SJCRH30 (cell line): ENCODE measurements at regions not wholly inside any gene's neighbourhood (a gene's known extent, or its start where the extent isn't known, plus 50 kb on each side); places are given as distances from the start of the nearest gene placed in this dataset.

ENCODE experiments used
- DNase-seq, 2 experiments: peaks; one replicate each; pipeline ENCODE4 v3.0.0-alpha.2; 2015 to 2020
- H3K27ac ChIP-seq: fragments of 250-450 bp; sonication (Bioruptor Pico); 2 replicates; pipeline ENCODE4 v1.5.1; 2020; ENCODE audit warnings: mild to moderate bottlenecking, moderate library complexity
- H3K27me3 ChIP-seq: fragments of 250-450 bp; sonication (Bioruptor Pico); 2 replicates; pipeline ENCODE4 v1.5.1; 2020; ENCODE audit warnings: mild to moderate bottlenecking, moderate library complexity
- H3K36me3 ChIP-seq: fragments of 250-450 bp; sonication (Bioruptor Pico); 2 replicates; pipeline ENCODE4 v1.5.1; 2020; ENCODE audit warnings: mild to moderate bottlenecking, moderate library complexity
- H3K4me1 ChIP-seq: fragments of 250-450 bp; sonication (Bioruptor Pico); 2 replicates; pipeline ENCODE4 v1.5.1; 2020; ENCODE audit warnings: mild to moderate bottlenecking, moderate library complexity
- H3K4me3 ChIP-seq: fragments of 250-450 bp; sonication (Bioruptor Pico); 2 replicates; pipeline ENCODE4 v1.5.1; 2020; ENCODE audit warnings: mild to moderate bottlenecking, moderate library complexity
- H3K9me3 ChIP-seq: fragments of 250-450 bp; sonication (Bioruptor Pico); replicated peaks from 2 replicates; pipeline ENCODE4 v1.5.1; 2020; ENCODE audit warnings: mild to moderate bottlenecking, moderate library complexity

DNA sequence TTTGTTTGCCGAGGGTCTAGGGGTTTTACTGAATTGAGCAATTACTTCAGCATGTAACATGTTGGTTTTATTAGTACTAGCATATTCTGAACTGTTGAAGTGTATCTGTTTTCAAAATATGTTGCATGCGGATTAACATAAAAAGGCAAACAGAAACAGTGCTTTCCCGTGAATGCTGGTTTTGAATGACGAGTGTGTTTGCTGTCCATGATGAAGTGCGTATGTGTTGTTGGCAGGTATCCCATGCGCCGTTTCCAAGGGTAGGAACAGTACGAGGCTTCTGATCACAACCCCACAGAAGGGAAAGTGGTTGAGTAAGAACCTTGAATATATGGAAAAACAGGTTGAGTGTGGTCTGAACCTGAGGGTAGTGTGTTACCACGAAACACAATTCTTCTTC, 232.9 kb downstream of the SAMD5 start:
- peaks cover 24% of the 10 kb centered on the region for H3K4me1 ChIP-seq
- no peak overlapping the region for H3K27ac ChIP-seq
- H3K36me3 ChIP-seq, result no peaks in the 10 kb centered on the region
- DNase-seq, result no peak
- H3K9me3 ChIP-seq, result no peaks in the 10 kb centered on the region
- H3K27me3 ChIP-seq, result no peaks in the 10 kb centered on the region
- no peak overlapping the region for H3K4me3 ChIP-seq

DNA sequence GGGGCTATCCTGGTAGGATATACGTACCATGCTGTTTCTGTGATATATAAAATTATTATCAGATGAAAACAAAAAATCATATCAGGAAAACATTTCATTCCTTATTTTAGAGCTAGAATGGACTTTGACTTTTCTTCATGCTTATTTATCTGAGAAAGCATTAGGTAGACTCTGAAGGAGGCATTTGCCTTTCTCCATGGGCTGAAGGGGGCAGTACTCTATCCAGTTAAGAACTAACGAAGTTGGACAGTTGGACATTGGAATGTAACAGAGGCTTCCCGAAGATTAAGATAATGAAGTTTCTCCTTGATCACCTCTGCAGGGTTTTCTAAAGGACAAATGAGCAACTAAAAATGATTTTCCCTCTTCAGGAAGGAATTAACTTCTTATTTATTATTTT, 233.9 kb downstream of the SAMD5 start:
- Histone ChIP-seq H3K4me3 (no peak overlapping the region), H3K27me3 (no peaks in the 10 kb centered on the region), H3K9me3 (no peaks in the 10 kb centered on the region), H3K27ac (no peak overlapping the region), H3K36me3 (no peaks in the 10 kb centered on the region), H3K4me1 (peaks cover 24% of the 10 kb centered on the region)
- no peak for DNase-seq

DNA sequence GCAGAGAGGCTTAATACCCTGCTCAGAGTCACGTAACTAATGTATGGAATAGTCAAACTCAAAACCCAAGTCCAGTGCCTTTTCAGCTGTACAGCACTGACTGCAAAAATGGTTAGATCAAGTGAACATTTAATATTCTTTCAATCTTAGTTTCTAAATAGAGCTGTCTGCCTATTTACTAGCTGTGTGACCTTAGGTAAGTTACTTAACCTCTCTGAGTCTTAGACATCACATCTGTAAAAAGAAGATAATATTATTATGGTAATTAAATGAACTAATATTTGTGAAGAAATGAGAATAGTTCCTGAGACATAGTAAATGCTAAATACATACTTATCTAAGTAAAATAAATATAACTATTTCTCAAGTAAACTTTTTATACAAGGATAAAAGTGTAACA, 235.5 kb downstream of the SAMD5 start:
- no peaks in the 10 kb centered on the region for H3K27me3 ChIP-seq
- no peak overlapping the region for H3K4me3 ChIP-seq
- DNase-seq, result no peak
- no peak overlapping the region for H3K27ac ChIP-seq
- H3K36me3 ChIP-seq, result no peaks in the 10 kb centered on the region
- H3K9me3 ChIP-seq, result no peaks in the 10 kb centered on the region
- H3K4me1 ChIP-seq, result peaks cover 18% of the 10 kb centered on the region

DNA sequence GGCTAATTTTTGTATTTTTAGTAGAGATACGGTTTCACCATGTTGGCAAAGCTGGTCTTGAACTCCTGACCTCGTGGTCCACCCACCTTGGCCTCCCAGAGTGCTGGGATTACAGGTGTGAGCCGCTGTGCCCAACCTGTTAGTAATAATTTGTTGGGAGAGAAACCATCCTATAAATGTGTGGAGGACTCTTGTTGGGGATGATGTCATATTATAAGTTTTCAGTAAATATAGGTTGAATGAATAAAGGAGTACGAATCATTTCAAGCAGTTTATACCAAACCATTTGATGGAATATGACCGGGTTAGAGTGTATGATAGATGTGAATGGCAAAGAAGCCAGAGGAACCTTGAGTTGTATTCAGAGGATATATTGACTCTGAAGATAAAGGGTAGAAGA, 240.8 kb downstream of the SAMD5 start:
- Histone ChIP-seq H3K9me3 (no peaks in the 10 kb centered on the region), H3K27ac (peak overlapping the region; percentile 66), H3K36me3 (no peaks in the 10 kb centered on the region), H3K27me3 (no peaks in the 10 kb centered on the region), H3K4me3 (no peak overlapping the region), H3K4me1 (peaks cover 23% of the 10 kb centered on the region)
- DNase-seq, result no peak

DNA sequence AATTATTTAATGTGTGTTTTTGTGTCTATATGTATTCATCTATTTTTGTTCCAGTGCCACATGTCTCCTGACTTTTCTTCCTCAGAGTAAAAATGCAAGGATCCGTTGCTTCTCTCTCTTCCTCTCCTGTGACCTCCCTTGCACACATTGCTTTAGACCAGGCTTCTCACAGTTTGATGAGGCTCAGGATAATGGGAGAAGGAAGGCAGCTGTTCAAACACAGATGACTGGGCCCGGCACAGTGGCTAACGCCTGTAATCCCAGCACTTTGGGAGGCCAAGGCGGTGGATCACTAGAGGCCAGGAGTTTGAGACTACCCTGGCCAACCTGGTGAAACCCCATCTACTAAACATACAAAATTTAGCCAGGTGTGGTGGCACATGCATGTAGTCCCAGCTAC, 241.9 kb downstream of the SAMD5 start:
- peak overlapping the region; percentile 66 for H3K27ac ChIP-seq
- H3K4me1 ChIP-seq, result peaks cover 23% of the 10 kb centered on the region
- DNase-seq, result peak; percentile 88 to 93
- no peaks in the 10 kb centered on the region for H3K27me3 ChIP-seq
- 0 out of 2 replicates have a peak, but pooled peaks cover 5% of the 10 kb centered on the region for H3K9me3 ChIP-seq
- H3K4me3 ChIP-seq, result no peak overlapping the region
- H3K36me3 ChIP-seq, result no peaks in the 10 kb centered on the region

DNA sequence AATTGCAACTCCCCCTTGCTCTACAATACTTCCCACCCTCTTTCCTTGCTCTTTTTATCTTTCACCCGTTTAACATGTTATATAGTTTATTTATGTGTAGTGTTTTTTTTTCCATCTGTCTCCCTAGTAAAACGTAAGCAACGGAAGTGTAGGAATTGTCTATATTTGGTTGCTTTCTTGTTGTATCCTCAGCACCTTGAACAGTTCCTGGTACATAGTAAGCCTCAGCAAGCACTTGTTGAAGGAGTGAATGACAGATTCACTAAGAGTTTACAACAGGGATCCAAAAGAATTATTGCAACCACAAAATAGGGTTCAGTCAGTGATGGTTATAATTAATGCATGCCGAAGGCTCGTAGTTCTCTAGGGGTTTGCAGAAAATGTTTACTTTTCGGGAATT, 242.7 kb downstream of the SAMD5 start:
- H3K27me3 ChIP-seq, result no peaks in the 10 kb centered on the region
- H3K4me1 ChIP-seq, result peaks cover 23% of the 10 kb centered on the region
- no peak for DNase-seq
- H3K36me3 ChIP-seq, result no peaks in the 10 kb centered on the region
- H3K9me3 ChIP-seq, result 0 out of 2 replicates have a peak, but pooled peaks cover 5% of the 10 kb centered on the region
- no peak overlapping the region for H3K4me3 ChIP-seq
- H3K27ac ChIP-seq, result peak overlapping the region; percentile 66

DNA sequence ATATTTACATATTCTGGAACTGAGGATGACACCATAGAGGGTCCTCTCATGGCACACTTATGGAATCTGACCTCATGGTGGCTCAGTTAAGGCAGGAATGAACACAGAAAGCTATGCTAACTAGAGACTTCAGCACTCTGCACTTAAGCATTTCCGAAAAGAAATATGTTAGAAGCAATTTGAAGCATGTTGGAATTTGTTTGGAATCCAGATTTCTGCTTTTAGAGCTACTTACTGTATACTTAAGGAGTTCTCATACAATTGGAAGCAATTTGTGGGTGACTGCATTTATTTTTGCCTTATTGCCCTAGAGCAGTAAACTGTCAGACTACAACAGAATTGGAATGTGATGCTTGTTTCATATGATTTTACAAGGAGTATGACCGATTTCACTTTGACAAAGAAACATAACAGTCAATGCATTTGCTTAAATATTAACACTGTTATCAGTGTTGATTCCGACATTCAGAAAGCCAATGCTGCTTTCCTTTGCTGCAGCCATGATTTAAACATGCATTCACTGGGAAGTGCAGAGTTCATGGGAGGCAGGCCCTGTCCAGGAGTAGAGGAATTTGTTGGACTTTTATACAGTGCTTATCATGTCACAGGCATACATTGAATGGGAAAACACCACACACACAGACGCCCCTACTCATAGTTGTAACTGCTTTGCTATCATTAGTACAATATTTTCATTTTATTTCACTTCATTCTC, 244.4 kb downstream of the SAMD5 start:
- Histone ChIP-seq H3K4me1 (peaks cover 23% of the 10 kb centered on the region), H3K27me3 (no peaks in the 10 kb centered on the region), H3K36me3 (no peaks in the 10 kb centered on the region), H3K4me3 (no peak overlapping the region), H3K27ac (no peak overlapping the region), H3K9me3 (0 out of 2 replicates have a peak, but pooled peaks cover 5% of the 10 kb centered on the region)
- DNase-seq, result no peak

DNA sequence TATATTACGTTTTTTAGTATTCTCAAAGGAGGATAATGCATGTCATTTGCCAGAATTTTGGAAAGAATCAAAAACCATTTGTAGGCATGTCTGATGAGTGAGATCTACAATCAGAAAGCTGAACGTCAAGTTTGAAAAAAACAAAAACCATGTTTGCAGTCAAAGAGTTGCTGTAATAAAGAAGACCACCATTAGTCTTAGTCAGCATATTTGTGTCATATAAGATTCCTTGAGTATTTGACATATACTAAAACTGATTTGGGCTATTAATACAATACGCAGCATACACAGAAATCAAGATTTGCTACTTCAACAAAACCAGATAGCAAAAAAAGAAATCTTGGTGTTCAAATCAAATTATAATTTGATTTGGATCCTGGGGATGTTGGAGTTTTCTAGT, 247.5 kb downstream of the SAMD5 start:
- no peak overlapping the region for H3K27ac ChIP-seq
- no peaks in the 10 kb centered on the region for H3K27me3 ChIP-seq
- H3K4me1 ChIP-seq, result peaks cover 26% of the 10 kb centered on the region
- H3K4me3 ChIP-seq, result no peak overlapping the region
- H3K36me3 ChIP-seq, result peaks cover 2% of the 10 kb centered on the region; the same call in 1 of the 2 replicates
- no peak for DNase-seq
- peaks cover 7% of the 10 kb centered on the region; the same call in 1 of the 2 replicates for H3K9me3 ChIP-seq

DNA sequence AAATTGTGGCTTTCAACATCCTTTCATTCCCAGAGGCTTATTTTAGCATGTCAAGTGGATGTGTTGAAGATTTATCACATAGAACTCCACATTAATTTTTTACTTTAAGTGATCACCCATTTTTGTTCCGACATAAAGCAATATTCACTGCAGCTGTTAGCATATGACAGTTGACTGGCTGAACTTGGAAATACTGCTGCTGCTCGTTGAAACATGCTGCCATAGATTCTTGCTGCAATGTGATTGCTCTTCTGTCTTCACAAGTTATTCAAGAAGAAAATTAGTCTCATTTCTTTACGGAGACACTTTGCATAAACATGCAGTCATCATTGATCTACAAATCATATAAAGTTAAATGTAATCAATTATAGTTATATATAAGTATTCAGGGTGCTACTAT, 248.4 kb downstream of the SAMD5 start:
- Histone ChIP-seq H3K4me1 (peaks cover 20% of the 10 kb centered on the region), H3K27me3 (no peaks in the 10 kb centered on the region), H3K4me3 (no peak overlapping the region), H3K27ac (no peak overlapping the region), H3K36me3 (peaks cover 2% of the 10 kb centered on the region; the same call in 1 of the 2 replicates), H3K9me3 (peaks cover 7% of the 10 kb centered on the region; the same call in 1 of the 2 replicates)
- no peak for DNase-seq

DNA sequence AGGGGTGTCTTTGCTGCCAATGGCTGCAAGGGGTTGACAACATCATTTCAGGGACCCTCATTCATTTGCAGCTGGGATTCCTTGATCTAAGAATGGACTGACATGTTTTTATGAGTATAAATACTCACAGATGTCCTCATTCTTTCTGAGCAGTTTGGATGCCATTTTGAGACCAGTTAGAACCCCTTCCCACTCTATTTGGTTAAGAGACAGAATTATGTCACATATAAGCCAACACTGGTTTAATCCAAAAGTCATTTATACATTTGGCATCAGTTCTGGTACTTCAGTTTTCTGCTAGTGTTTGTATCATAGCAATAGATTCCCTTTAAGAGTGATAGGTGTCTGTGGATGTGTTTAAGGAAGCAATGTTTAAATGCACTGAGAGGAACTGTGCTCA, 248.8 kb downstream of the SAMD5 start:
- Histone ChIP-seq H3K36me3 (peaks cover 2% of the 10 kb centered on the region; the same call in 1 of the 2 replicates), H3K4me1 (peaks cover 20% of the 10 kb centered on the region), H3K27ac (no peak overlapping the region), H3K9me3 (peaks cover 7% of the 10 kb centered on the region; the same call in 1 of the 2 replicates), H3K4me3 (no peak overlapping the region), H3K27me3 (no peaks in the 10 kb centered on the region)
- DNase-seq, result no peak

DNA sequence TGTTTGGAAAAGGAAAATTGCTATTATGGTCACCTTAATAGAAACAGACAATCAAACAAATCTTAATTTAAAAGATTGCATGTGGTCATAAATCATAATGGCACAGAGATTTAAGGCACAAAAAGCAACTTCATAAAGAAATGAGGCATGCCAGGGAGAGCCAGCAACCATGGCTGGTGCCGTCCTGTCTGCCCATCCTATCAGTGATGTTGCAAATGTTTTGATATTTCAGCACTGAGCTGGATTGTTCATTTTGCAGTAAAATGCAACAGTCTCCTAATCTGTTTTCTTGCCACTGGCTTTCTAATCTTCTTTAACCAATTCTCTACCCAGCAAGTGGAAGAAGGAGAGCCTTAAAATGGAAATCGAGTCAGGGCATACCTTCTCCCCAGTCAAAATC, 249.8 kb downstream of the SAMD5 start:
- Histone ChIP-seq H3K4me3 (no peak overlapping the region), H3K27ac (no peak overlapping the region), H3K27me3 (no peaks in the 10 kb centered on the region), H3K9me3 (peaks cover 7% of the 10 kb centered on the region; the same call in 1 of the 2 replicates), H3K36me3 (peaks cover 2% of the 10 kb centered on the region; the same call in 1 of the 2 replicates), H3K4me1 (peaks cover 18% of the 10 kb centered on the region)
- no peak for DNase-seq

DNA sequence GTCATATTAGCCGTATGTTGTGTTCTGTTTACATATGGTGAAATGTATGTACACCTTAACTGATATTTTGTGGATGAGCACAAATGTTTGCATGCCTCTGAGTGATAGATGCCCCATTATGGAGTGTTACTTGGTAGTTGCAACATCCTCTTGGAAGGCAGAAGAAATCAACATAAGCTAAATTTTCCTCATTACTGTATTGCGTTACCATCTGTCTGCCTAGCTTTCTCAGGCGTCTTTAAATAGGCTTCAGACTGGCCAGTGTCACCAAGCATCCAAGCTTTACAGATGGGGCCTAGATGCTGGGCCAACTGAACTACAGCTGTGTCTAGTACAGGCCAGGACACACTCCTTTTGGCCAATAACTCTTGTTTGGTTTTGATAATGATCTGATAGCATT, 250.6 kb downstream of the SAMD5 start:
- Histone ChIP-seq H3K27ac (no peak overlapping the region), H3K27me3 (no peaks in the 10 kb centered on the region), H3K4me1 (peaks cover 18% of the 10 kb centered on the region), H3K4me3 (no peak overlapping the region), H3K9me3 (peaks cover 7% of the 10 kb centered on the region; the same call in 1 of the 2 replicates), H3K36me3 (peaks cover 2% of the 10 kb centered on the region; the same call in 1 of the 2 replicates)
- no peak for DNase-seq

DNA sequence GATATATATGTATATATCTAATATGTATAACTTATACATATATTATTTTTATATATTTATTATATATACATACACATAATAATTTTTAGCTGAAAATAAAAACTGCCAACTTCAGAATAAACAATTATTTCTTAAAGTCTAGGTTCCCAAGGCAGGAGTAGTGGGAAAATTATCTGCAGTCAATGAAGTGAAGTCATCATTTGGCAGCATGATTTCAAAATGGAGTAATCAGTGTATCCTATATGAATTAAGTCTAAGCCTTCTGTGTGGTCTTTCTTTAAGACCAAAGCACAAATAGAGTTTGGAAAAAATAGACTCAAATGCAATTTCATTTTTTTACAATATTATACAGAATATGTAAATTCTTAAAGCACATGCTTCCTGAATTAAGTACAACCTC, 251.0 kb downstream of the SAMD5 start:
- peaks cover 2% of the 10 kb centered on the region; the same call in 1 of the 2 replicates for H3K36me3 ChIP-seq
- H3K27ac ChIP-seq, result no peak overlapping the region; the same call in 1 of the 2 replicates
- DNase-seq, result no peak
- no peaks in the 10 kb centered on the region for H3K27me3 ChIP-seq
- H3K4me1 ChIP-seq, result peaks cover 18% of the 10 kb centered on the region
- peaks cover 7% of the 10 kb centered on the region; the same call in 1 of the 2 replicates for H3K9me3 ChIP-seq
- no peak overlapping the region for H3K4me3 ChIP-seq

DNA sequence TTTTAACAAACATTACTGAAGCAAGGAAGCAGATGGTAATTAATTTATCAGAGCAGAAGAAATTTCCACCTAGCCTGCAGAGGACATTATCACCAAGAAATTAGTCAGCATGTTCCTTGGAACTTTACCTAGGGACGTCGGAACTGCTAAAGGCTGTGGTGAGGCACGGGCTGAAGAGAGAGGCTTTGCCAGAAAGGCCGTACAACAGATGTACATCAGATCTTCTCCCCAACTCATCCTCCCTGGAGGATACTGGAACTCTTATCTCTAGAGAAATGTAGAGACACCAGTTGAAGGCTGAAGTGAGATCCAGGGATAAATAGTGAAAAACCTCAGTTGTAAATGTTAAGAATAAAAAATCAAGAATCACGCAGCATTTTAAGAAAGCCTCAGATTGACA, 257.1 kb downstream of the SAMD5 start:
- no peak for DNase-seq
- Histone ChIP-seq H3K4me1 (no peaks in the 10 kb centered on the region), H3K27ac (no peak overlapping the region), H3K27me3 (no peaks in the 10 kb centered on the region), H3K36me3 (no peaks in the 10 kb centered on the region), H3K4me3 (no peak overlapping the region), H3K9me3 (0 out of 2 replicates have a peak, but pooled peaks cover 6% of the 10 kb centered on the region)

DNA sequence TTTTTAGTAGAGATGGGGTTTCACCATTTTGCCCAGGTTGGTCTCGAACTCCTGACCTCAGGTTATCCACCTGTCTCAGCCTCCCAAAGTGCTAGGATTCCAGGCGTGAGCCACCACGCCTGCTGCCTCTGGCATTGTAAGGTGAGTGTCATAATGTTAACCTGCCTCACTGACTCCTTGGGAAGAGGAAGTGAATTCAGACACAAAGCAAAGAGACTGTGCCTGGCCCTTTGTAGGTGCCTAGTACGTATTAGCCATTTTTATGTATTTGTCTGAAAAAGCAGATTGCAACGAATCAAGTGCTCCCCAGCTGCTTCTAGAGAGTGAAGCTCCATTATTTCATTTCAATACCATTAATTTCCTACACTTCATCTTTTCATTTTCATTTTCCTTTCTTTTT, 260.5 kb downstream of the SAMD5 start:
- Histone ChIP-seq H3K9me3 (0 out of 2 replicates have a peak, but pooled peaks cover 6% of the 10 kb centered on the region), H3K4me3 (no peak overlapping the region)

More for the DNA sequence above, 260.5 kb downstream of the SAMD5 start:
- Histone ChIP-seq H3K27me3 (no peaks in the 10 kb centered on the region), H3K4me1 (no peaks in the 10 kb centered on the region), H3K27ac (no peak overlapping the region), H3K36me3 (no peaks in the 10 kb centered on the region)
- DNase-seq, result no peak
